AG10803 (cell line): ENCODE measurements at regions not wholly inside any gene's neighbourhood (a gene's known extent, or its start where the extent isn't known, plus 50 kb on each side); places are given as distances from the start of the nearest gene placed in this dataset.

ENCODE experiments used
- DNase-seq: peaks from one replicate; pipeline ENCODE4 v3.0.0; 2010; ENCODE audit warnings: low read depth
- H3K4me3 ChIP-seq: 2 replicates; pipeline ENCODE4 v1.5.1; 2011; ENCODE audit warnings: mild to moderate bottlenecking, low read length, control low read depth
- TF ChIP-seq, protein P1 (sequence below): conservative IDR thresholded peaks from 2 replicates; pipeline ENCODE4 v1.5.1; 2011; ENCODE audit warnings: mild to moderate bottlenecking, low read length, control low read depth, inconsistent platforms

DNA sequence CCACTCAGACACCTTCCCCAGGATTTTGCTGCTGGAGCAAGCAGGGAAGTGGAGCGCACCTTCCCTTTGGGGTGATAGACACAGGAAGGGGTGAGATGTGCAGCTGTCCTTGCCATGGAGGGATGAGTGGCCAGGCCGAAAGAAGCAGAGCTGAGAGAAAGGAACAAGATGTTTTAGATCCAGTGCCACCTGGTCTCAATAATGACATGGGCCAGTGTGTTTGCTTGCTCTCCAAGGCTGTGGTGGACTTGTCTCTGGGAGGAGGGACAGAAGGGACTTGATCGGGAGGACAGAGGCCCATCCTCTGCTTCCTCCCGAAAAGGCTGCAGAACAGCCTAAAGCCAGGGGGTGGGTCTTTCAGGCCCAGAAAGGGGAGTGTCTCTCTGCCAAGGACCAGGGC, 61.7 kb upstream of the CCDC167 start:
- no peak for DNase-seq
- TF ChIP-seq, protein P1, sequence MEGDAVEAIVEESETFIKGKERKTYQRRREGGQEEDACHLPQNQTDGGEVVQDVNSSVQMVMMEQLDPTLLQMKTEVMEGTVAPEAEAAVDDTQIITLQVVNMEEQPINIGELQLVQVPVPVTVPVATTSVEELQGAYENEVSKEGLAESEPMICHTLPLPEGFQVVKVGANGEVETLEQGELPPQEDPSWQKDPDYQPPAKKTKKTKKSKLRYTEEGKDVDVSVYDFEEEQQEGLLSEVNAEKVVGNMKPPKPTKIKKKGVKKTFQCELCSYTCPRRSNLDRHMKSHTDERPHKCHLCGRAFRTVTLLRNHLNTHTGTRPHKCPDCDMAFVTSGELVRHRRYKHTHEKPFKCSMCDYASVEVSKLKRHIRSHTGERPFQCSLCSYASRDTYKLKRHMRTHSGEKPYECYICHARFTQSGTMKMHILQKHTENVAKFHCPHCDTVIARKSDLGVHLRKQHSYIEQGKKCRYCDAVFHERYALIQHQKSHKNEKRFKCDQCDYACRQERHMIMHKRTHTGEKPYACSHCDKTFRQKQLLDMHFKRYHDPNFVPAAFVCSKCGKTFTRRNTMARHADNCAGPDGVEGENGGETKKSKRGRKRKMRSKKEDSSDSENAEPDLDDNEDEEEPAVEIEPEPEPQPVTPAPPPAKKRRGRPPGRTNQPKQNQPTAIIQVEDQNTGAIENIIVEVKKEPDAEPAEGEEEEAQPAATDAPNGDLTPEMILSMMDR, result no peak
- no peak overlapping the region for H3K4me3 ChIP-seq

DNA sequence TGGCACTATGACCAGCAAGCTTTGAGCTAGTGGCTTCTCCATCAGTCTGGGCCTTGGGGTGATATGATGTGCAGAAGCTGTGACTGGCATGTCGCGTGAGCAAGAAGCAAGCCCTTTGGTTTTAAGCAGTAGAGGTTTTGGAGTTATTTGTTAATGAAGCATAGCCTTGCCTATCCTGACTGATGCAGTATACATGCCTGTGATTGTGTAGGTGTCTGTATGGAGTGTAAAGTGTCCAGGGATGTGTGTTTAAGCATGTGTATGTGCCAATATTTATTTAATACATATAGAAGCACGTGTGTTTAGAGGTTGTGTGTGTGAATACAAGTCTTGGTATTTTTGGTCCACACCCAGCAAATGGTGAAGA, 61.0 kb upstream of the CCDC167 start:
- H3K4me3 ChIP-seq, result no peak overlapping the region
- no peak for DNase-seq
- TF ChIP-seq, protein P1, result no peak

DNA sequence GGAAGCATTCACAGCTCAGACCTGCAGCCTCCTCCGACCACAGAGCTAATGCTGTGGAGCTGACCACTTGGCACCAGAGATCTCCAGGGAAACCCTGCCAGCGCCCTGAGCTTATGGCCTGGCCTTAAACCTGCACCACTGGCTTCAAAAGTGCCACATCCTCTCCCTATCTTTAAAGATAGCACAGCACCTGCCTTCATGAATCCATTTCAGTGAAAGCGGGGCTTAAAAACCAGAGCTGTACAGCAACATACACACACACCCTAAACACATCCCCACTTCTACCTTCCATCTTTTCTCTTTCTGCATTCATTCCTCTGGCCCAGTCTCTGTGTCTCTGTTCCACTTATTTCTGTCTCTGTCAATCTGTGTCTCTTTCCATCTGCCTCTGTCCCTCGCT, 59.8 kb upstream of the CCDC167 start:
- no peak overlapping the region for H3K4me3 ChIP-seq
- TF ChIP-seq, protein P1, result no peak

DNA sequence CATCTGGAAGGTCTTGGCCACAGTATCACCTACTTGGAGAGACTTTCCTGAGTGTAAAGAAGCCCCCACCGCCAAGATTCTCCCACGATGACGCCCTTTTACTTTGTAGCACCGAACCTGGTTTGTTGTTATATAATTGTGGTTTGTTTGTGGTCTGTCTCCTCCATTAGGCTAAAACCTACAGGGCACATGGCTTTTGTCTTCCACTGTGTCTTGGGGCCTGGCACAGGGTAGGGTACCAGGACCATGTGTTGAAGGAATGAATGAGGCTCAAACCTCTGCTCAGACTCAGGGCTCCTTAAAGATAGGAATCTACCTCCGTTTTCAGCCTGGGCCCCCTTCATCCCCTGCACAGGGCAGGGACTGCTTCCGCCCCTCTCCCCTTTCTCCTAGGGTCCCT, 59.4 kb upstream of the CCDC167 start:
- TF ChIP-seq, protein P1, result no peak
- no peak for DNase-seq
- H3K4me3 ChIP-seq, result no peak overlapping the region

More for the DNA sequence above, 59.8 kb upstream of the CCDC167 start:
- no peak for DNase-seq

DNA sequence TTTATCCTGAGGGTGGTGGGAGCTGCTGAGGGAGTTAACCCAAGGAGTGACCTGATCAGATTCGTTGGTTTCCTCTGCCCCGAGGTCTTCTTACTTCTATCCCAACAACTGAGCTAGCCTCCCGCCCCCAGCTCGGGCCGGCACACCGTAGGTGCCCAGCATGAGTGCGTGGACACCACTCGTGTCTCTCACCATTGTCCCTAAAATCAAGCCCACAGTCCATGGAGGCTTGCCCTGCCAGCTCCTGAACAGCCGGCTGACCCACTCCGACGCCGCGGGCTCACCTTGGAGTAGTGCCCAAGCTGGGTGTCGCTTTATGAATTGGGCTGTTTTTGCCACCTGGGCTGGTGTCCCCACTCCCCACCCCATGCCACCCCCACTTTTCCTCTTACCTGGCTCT, 59.0 kb upstream of the CCDC167 start:
- TF ChIP-seq, protein P1, result no peak
- H3K4me3 ChIP-seq, result no peak overlapping the region
- DNase-seq, result no peak

DNA sequence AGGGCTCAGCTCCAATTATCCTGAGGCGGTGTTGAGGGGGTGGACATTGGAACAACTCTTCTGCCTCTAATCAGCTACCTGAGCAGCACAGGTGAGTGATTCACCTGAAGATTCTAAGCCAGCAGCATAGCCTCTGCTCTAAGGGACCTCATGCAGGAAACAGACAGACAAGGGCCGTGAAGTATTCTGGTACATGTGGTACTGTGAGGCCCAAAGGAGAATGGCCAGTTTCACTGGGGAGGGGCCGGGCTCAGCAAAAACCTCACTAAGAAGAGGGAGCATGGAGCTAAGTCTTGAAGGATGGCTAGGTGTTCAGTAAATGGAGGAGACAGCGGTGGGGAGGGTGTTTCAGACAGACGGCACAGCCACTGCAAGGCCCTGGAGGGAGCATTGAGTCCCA, 58.5 kb upstream of the CCDC167 start:
- TF ChIP-seq, protein P1, result no peak
- DNase-seq, result no peak
- H3K4me3 ChIP-seq, result no peak overlapping the region

DNA sequence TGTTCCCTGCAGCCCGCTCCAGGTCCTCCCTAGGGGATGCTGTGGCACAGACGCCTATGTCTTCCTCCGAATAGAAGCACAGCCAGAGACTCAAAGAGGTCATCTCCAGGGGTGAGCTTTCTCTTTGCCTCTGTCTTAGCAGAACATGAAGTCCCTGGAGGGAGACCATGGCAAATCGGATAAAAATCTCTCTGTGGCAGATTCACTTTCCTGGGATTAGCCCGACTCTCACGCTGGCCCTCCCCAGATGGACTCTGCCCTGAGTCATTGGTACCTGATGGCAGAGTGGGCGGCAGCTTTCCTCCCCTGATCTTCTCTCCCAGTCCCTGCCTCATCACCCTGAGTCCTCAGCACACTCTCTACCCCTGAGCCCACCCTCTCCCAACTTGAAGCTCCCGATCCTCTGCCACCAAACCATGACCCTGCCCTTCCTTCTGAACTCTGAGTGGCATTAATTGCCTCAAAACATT, 58.0 kb upstream of the CCDC167 start:
- TF ChIP-seq, protein P1, result no peak
- H3K4me3 ChIP-seq, result no peak overlapping the region
- DNase-seq, result no peak
